GM21825 (cell line): ENCODE measurements at regions not wholly inside any gene's neighbourhood (a gene's known extent, or its start where the extent isn't known, plus 50 kb on each side); places are given as distances from the start of the nearest gene placed in this dataset.
A peak's percentile ranks its signal among the peaks of the same experiment; 100 is the strongest.

ENCODE experiments used
- ATAC-seq: cut with Tn5 transposase; IDR thresholded peaks from one replicate; pipeline ENCODE4 v1.9.1; 2021; ENCODE audit warnings: mild to moderate bottlenecking, moderate library complexity; ENCODE audit not compliant: unreplicated experiment

DNA sequence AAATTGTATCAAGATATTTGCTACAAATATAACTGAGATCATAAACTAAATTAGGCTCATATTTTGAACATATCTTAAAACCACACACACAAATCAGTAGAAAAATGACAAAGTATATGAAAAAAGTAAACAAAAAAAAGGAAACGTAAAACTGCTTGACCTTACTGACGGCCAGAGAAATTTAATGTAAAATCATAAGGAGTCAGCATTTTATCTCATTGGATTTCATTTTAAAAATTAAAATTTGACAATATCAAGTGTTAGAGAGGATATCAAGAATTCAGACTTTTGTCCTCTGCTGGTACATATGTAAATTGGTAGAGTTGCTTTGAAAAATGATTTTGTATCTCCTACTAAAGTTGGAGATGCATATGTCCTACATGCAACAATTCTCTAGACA is 209.2 kb upstream of the ZC3H15 start:
- ATAC-seq = no peak

DNA sequence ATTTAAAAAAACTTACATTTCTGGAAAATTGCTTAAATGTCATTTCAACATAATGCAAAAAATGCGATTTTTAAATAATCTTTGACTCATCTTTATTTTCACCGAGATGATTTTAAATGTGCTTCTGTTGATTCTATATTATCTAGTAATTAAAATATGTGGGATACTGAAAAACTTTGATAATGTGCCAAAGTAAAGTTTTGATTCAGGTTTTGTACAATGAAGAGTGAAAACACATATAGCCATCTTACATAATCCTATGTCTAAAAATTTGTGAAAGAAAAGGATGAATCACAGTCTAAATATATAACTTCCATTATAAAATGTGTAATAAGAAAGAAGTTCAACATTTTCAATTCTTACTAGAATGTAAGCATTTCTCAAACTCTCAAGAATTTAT is 204.3 kb upstream of the ZC3H15 start:
- no peak for ATAC-seq

DNA sequence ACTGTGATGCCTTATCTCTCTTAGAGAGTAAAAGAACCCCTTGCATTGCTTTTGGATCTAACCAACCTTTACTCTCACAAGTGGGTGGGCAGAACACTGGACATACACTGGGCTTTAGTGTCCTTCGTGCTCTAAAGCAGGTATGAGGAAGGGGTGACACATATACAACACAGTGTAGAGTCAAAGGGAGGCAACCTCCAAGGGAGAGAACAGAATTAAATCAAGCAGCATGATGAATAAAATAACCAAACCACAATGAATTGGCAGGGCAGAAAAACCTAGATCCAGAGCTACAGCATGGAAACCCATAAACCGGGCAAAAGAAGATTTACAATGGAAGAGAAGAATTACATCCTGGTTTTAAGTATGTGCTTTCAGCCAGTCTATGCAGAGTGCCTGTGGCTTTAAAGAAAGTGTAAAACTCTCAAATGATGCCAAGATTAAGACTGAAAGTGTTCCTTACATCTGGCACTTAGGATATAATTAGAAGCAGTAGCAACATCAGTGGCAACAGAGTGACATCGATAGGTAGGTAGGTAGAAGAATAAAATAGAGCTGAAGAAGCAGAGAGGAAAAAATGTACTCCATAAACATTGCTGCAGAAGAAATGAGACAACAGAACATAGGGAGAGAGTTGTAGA is 191.7 kb upstream of the ZC3H15 start:
- no peak for ATAC-seq

DNA sequence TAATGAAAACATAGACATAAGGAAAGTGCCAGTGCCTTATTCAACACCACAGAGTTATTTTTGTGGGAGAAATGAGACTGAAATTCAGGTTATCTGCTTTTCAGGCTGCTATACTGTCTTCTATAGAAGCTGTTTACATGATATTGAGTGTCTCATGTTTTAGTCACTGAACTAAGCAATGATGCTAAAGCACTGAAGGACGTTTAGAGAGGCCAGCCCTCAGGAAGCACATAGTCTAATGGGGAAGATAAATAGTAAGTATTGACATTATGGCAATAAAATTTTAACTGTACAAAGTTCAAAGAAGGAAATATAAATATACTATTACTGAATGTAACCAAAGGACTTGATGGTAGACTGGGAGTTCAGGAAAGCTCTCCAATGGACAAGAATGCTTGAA is 186.4 kb upstream of the ZC3H15 start:
- ATAC-seq = no peak

DNA sequence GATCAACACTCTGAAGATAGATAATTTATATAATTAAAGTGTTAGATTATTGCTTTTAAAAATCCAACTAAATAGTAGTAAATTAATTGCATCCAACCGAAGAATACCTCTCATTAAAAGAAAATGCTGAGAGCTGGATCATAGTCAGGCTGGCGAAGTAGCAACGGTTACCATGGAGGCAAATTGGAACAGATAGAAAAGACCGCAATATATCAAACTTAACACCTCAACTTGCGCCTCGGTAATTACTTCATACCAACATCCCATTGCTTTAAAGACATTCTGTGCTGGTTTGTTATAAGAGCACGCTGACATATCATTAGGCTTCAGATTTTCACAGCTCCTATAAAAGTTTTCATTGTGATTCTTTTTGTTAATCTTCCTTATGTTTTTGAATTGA is 183.8 kb upstream of the ZC3H15 start:
- no peak for ATAC-seq

DNA sequence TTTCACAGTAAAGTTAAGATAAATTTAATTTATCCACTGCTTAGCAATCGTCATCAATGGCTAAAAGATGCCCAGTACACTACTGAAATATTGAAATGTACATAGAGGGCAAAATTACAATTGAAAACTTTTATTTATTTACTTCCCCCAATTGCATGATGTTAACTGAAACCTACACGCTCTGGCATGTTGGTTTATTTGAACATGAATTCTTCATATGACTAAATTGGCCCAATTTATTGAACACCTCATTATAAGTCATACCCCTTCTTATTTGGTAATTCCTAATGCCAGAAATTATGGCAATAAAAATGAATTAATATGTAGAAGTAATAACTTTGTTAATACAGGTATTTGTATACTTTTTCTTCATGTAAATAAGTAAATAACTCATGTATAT is 183.0 kb upstream of the ZC3H15 start:
- no peak for ATAC-seq

DNA sequence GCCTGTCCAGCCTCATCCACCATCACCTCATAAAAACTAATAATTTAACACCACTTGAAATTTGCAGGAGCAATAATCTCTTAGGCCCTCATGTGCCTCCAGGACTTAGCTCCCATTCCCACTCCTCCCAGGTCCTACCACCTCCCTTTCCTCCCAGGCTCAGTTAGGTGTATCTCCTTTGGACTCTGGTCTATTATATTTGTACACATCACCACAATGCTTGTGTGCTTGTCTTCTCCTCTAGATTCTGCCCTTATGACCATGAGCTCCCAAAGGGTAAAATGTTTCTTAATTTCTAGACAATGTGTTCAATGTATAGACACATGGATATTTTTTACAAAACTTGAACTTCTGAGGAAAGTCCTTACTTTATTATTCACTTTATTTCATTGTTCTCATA is 182.0 kb upstream of the ZC3H15 start:
- no peak for ATAC-seq

DNA sequence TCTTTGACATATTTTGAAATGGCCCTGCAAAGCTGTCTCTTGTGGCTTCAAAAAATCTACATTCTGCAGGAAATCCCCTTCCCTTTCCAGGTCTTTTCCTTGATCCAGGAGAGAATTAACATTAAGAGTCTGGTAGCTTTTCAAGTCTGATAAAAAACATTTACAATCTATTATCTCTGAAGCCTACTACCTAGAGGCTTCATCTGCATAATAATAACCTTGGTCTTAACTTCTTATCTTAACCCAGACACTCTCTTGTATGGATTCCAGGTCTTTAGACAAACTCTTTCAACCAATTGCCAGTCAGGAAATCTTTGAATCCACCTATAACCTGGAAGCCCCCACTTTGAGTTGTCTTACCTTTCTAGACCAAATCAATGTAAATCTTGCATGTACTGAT is 179.3 kb upstream of the ZC3H15 start:
- no peak for ATAC-seq

DNA sequence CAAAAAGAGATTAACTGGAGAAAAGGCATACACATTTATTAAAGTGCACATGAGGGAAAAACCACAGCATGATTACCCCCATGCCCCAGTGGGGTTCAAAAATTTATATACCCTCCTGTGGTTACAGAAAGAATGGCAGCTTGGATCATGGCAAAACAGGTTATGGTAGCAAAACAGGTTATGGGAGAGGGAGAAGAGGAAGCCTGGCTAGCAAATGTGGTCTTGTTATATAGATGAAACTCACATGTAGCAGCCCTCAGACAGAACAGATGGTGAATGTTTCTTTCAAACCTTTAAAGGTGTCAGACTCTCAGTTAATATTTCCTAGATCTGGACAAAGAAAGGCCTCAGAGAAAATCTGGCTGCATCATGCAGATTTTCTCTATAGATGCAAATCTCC is 178.2 kb upstream of the ZC3H15 start:
- peak; percentile 59 for ATAC-seq

DNA sequence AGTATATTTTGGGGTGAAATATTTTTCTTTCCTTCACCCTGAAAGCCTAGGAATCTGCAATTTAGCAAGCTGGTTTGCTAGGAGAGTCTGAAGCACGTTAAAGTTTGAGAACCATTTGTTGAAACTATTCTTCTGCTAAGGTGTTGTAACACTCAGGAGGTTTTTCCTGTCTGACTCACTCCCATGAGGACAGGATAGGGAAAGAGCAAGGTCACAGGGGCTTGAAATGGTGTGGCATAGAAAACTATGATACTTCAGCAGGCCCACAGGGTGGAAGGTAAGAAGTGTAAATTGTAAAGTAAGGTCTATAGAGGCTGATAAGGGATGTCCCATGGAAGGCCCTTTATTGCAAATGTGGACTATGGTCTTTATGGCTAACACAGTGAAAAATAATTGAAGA is 177.7 kb upstream of the ZC3H15 start:
- ATAC-seq = no peak

DNA sequence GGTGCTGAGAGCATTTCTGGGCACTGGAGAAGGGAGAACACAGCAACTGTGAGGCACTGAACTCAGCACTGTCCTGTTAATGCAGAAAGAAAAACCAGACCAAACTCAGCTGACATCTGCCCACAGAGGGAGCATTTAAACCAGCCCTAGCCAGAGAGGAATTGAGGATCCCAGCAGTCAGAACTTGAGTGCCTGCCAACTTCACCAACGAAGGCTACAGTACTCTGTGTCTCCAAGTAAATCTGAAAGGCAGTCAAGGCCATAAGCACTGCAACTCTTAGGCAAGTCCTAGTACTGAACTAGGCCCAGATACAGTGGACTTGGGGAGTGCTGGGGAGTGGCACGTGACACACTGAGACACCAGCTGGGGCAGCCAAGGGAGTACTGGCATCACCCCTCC is 176.2 kb upstream of the ZC3H15 start:
- ATAC-seq = no peak

DNA sequence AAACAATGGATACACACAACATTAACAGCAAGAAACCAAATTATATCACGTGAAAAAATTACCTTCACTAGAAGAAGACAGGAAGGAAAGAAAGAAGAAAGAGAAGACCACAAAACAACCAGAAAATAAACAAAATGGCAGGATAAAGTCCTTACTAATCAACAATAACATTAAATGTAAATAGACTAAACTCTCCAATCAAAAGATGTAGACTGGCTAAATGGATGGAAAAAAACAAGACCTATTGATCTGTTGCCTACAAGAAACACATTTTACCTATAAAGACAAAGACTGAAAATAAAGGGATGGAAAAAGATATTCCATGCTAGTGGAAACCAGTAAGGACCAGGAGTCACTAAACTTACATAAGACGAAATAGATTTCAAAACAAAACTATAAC is 167.0 kb upstream of the ZC3H15 start:
- ATAC-seq = no peak

DNA sequence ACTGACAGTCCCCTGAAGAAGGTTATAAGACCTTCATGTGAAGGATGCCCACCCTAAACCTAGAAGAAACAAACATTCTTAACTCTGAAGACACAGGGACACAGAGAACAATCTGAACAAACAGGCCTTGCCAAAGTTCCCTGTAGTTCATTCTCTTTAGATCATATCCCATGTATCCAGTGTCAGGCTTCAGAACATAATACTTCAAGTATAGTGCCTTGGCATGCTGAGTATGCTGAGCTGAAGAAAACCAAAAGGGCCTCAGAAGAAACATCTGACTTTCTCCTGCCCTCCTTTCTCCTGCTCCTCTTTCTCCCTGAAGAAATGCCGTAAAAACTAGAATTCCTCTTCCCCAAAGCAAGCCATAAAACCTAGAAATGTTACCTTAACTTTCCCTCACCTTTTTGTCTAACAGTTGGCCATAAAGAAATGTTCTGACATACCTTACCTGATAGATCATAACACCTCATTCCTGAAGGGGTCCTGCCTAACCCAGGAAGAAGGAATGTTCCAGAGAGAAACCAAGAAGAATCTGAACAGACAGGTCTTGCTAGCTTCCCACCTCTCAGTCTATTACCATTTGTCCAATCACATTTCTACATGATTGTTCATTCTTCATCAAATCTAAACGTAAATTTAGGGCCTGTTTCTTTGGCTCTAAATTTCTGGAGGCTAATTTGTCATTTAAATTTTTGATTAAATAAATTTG is 160.1 kb upstream of the ZC3H15 start:
- no peak for ATAC-seq

DNA sequence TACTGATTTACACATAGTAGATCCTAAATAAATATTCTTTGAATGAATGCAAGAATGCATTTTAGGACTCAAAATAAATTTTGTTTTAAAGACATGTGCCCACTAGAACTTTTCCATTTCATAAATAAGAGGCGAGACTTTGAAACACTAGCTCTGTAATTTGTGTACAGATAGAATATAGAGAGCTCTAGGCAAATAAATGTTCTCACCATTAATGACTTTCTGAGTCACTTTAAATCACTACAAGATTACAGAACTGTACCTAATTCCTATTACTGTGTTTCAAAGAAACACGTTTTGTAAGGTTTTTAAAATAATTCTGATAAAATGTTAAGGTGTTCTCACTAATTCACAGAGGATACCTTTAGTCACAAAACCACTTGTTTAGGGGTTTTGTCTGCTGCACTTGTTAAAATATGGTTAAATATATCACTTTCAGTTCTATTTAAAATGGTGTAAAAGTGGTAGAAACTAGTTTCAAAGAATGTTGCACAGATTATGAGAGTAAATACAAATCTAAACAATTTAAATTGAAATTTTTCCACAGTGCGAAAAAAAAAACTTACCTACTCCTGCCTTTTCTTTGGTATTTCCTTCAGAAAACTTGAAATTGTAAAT is 158.7 kb upstream of the ZC3H15 start:
- no peak for ATAC-seq

DNA sequence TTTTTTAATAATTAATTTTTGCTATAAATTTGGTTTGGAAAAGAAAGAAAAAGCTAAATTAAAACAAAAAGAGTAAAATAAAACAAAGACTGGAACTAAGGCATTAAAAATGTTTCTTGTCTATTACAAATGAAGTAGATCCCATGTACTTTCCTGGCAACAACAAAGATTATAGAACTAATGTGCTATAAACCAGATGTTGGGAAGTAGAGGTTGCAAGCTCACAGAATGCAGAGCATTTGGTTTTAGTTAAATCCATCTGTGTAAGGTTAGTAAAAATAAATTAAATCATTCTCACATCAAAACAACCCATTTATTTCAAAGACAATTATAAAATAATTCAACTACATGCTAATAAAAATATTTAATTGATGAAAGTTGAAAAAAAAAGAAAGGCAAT is 157.2 kb upstream of the ZC3H15 start:
- ATAC-seq = no peak

DNA sequence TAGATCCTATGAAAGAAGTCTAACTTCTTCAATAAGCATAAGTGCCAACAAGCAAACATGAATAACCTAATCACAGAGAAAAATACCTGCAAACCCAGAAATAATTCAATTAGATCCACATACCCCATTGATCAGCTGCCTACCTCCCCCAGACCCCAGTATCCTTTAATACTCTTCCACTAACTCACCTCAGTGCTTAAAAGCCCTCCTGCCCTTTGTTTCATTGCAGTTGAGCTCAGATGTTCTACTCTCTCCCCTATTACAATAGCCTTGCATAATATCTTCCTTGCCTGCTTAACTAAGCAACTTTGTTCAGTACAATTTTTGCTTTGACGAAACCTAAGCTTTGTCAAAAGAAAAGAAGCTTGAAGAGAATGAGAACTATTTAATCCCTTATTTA is 156.0 kb upstream of the ZC3H15 start:
- no peak for ATAC-seq

DNA sequence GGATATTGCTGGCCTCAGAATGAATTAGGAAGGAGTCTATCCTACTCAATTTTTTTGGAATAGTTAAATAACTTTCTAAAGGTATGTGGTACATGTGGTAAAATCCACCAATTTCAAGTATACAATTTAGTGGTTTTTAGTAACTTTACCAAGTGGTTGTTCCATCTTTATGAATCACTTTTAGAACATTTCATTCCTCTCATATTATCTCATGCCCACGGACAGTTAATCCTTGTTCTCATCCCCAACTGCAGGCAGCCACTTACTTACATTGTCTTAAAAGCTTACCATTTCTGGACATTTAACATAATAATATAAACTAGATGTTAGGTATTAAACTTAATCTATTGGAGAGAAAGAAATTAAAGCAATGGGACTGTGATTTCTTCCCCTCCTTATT is 146.3 kb upstream of the ZC3H15 start:
- ATAC-seq = no peak

DNA sequence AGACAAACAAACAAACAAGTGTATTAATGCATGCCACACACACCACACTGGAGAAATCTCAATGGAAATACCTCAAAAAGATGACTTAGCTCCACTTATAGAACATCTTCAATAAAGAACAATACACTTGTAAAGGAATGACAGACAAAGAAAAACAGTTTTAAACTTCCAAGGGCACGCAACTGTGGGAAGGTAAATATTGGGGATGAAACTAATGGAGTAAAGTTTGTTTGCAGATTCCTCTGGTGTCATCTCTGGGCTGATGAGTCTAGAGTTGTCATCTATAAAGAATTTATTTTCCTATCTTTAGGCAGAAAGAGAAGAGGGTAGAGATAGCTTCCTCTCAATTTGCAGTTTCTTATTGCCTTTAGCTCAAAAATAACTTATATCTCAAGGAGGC is 144.0 kb upstream of the ZC3H15 start:
- no peak for ATAC-seq

DNA sequence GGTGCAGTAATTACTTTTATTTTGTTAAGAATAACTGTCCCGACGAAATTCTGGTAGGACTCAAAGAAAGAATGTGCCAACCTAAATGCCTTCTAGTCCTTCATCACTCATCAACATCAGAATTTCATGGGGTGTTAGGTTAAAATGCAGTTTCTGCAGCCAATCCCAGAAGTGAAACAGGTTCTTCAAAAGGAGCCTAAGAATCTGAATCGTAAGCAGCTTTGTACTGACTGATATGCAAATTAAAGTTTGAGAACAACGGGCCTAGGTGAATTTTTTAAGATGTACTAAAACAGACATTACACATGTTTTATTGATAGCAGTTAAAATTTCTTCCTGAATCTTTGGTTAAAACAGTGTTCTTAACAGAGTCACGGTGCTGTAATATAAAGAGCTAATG is 140.3 kb upstream of the ZC3H15 start:
- no peak for ATAC-seq

DNA sequence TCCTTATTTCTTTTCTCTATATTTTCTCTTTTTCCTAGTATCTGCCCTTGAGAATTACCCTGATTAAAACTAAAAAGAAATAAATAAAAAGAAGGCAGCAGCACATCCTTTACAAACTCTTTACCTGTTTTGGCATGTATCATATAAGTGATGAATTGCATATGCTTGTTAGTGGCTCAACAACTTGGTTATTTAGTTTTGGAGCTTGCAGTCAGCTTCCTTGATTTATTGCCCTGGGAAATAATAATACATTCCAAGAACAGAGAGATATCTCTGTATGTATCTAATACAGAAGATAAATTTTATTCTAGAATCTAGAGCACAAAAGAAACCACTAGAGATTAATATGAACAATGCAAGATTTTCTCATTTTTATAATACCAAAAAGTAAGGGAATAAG is 139.8 kb upstream of the ZC3H15 start:
- no peak for ATAC-seq

DNA sequence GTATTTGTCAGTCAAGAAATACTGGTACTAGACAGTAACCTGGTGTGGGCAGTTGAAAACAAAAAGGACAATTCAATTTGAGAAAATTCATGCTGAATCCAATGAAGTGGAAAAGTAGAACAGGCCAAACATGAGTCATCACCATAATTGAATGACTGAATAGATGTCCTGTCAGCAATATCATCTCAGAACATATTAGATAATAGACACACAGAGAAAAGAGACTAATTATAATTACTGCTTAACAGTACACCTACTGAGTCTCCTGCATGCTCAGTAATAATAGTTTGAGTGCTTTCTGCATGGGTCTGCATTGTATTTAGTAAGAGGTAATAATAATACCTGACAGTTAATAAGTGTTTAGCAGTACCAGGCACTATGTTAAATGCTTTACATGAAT is 138.6 kb upstream of the ZC3H15 start:
- no peak for ATAC-seq

DNA sequence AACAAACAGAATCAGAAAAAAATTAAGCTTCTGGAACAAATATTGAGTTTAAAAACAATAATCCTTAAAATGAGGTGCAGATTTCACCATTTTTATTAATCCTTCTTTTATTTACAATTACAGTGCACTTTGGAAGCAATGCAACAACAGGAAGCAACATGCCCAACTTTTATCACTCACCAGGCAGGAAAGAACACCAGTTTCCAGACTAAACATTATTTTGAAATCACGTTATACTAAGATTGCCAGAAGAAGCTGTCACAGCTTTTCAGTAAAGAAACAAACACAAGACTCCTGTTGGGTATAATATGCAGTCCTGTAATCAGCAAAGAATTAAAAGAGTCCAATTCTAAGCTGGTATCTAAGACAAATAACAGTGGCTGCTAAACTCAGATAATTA is 137.9 kb upstream of the ZC3H15 start:
- no peak for ATAC-seq

DNA sequence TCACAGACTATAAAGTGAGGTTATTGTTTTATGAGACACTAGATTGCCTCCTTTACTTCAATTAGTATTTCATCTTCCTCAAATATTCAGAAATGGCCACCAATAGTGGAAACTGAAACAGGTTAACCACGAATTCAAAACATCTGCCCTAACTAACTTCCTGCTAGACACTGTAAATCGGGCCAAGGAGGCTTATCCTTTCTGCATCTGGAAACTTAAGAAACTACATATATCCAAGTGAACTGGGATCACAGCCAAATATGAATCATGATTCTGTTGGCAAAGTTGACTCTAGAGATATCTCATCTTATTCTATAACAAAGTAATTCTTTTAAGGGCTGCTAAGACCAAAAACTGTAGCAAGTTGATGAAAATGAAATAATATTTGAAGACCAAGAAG is 136.6 kb upstream of the ZC3H15 start:
- ATAC-seq = peak; percentile 73
